Caco-2 (cell line): ENCODE measurements at regions not wholly inside any gene's neighbourhood (a gene's known extent, or its start where the extent isn't known, plus 50 kb on each side); places are given as distances from the start of the nearest gene placed in this dataset.

Experiments used
- BruUV-seq: library from RNA; stranded (reverse); fragments of 400-500 nt; replicated peaks from 2 replicates; lab custom pipeline; 2021; lab: Mats Ljungman, UMichigan
- CTCF ChIA-PET: fragments of 300-600 bp; sonication (Branson Sonifier 250); formaldehyde crosslinking; loops from one replicate; lab custom pipeline; 2022; ENCODE audit warnings: antibody characterized with exemption; lab: Charles Lee
- POLR2A ChIA-PET: fragments of 300-600 bp; sonication (Branson Sonifier 250); formaldehyde crosslinking; loops from one replicate; lab custom pipeline; 2022; ENCODE audit warnings: antibody characterized with exemption; lab: Charles Lee
- DNase-seq, 2 experiments: peaks; one replicate each; pipeline versions ENCODE4 v3.0.0 to v3.0.0-alpha.2; 2020 to 2022
- H3K27me3 ChIP-seq: replicated peaks from 2 replicates; pipeline ENCODE4 v1.6.0; 2011; ENCODE audit warnings: low read length; ENCODE audit not compliant: control insufficient read depth, insufficient read depth
- H3K36me3 ChIP-seq: 2 replicates; pipeline ENCODE4 v1.5.1; 2011; ENCODE audit warnings: low read length; ENCODE audit not compliant: control insufficient read depth, insufficient read depth
- H3K4me1 ChIP-seq: fragments of 250-450 bp; sonication (Bioruptor Pico); 2 replicates; pipeline ENCODE4 v1.5.1; 2020; ENCODE audit warnings: mild to moderate bottlenecking
- H3K4me3 ChIP-seq: 2 replicates; pipeline ENCODE4 v1.5.1; 2011; ENCODE audit warnings: low read depth, mild to moderate bottlenecking, control low read depth, low read length
- H3K9me3 ChIP-seq: fragments of 250-450 bp; sonication (Bioruptor Pico); 2 replicates; pipeline ENCODE4 v1.5.1; 2020; ENCODE audit warnings: mild to moderate bottlenecking, moderate library complexity
- H3K27ac Mint-ChIP-seq: one replicate; pipeline ENCODE4 v1.8.0; 2022; ENCODE audit warnings: mixed read lengths; ENCODE audit not compliant: unreplicated experiment
- H3K27me3 Mint-ChIP-seq: one replicate; pipeline ENCODE4 v1.8.0; 2022; ENCODE audit warnings: mixed read lengths; ENCODE audit not compliant: insufficient read depth, unreplicated experiment
- H3K36me3 Mint-ChIP-seq: one replicate; pipeline ENCODE4 v1.8.0; 2022; ENCODE audit warnings: mild to moderate bottlenecking, mixed read lengths; ENCODE audit not compliant: insufficient read depth, unreplicated experiment
- H3K4me1 Mint-ChIP-seq: one replicate; pipeline ENCODE4 v1.8.0; 2022; ENCODE audit warnings: low read depth, mixed read lengths; ENCODE audit not compliant: unreplicated experiment
- H3K4me3 Mint-ChIP-seq: one replicate; pipeline ENCODE4 v1.8.0; 2022; ENCODE audit warnings: mild to moderate bottlenecking, moderate library complexity, mixed read lengths; ENCODE audit not compliant: unreplicated experiment
- H3K9me3 Mint-ChIP-seq: one replicate; pipeline ENCODE4 v1.8.0; 2022; ENCODE audit warnings: mixed read lengths; ENCODE audit not compliant: unreplicated experiment
- CTCF ChIP-seq, 2 experiments: fragments of 200-600 bp in 1 of 2; IDR thresholded peaks; 1 replicate in 1 of 2; 2 replicates in 1 of 2; pipeline versions ENCODE4 v1.5.1 to v1.8.0; 2011 to 2022; ENCODE audit warnings: antibody characterized with exemption in 1 of 2, control low read depth in 1 of 2, inconsistent platforms in 1 of 2, low read depth in 1 of 2, low read length in 1 of 2, mild to moderate bottlenecking in 1 of 2, moderate library complexity in 1 of 2; ENCODE audit not compliant: insufficient read depth in 1 of 2, severe bottlenecking in 1 of 2, unreplicated experiment in 1 of 2
- intact Hi-C: fragments of 100-400 bp; cut with micrococcal nuclease; formaldehyde crosslinking; loops from one replicate; pipeline ENCODE4 v1.10.0; 2022; ENCODE audit not compliant: unreplicated experiment

GRCh38 chr2:167712275-167712674, 535.1 kb downstream of the STK39 start:
- no peak overlapping the region for H3K4me3 ChIP-seq
- no peaks in the 10 kb centered on the region for H3K36me3 ChIP-seq
- Mint-ChIP-seq H3K27me3 (peaks cover 17% of the 10 kb centered on the region), H3K9me3 (no peaks in the 10 kb centered on the region), H3K4me1 (peaks cover 7% of the 10 kb centered on the region), H3K27ac (no peak overlapping the region), H3K4me3 (no peak overlapping the region), H3K36me3 (no peaks in the 10 kb centered on the region)
- H3K27me3 ChIP-seq, result no peaks in the 10 kb centered on the region
- BruUV-seq, result no TSS peak
- ChIA-PET CTCF (no interaction called here), POLR2A (no interaction called here)
- no peaks in the 10 kb centered on the region for H3K9me3 ChIP-seq
- DNase-seq, result no peak
- H3K4me1 ChIP-seq, result no peaks in the 10 kb centered on the region
- intact Hi-C loops, result no loop called here
- no peak for TF ChIP-seq CTCF (IDR thresholded peaks at IDR 0.05; ENCODE audit: insufficient read depth in 1 of 2, low read depth in 1 of 2, low read length in 1 of 2, severe bottlenecking in 1 of 2, unreplicated experiment in 1 of 2)

- TF ChIP-seq CTCF (IDR thresholded peaks at IDR 0.05; ENCODE audit: insufficient read depth in 1 of 2, low read depth in 1 of 2, low read length in 1 of 2, severe bottlenecking in 1 of 2, unreplicated experiment in 1 of 2), result no peak
- BruUV-seq, result no TSS peak
- Mint-ChIP-seq H3K4me3 (no peak overlapping the region), H3K27me3 (no peaks in the 10 kb centered on the region), H3K9me3 (no peaks in the 10 kb centered on the region), H3K4me1 (peaks cover 7% of the 10 kb centered on the region), H3K36me3 (no peaks in the 10 kb centered on the region), H3K27ac (no peak overlapping the region)
- H3K27me3 ChIP-seq, result no peaks in the 10 kb centered on the region
- ChIA-PET POLR2A (no interaction called here), CTCF (no interaction called here)
- H3K4me3 ChIP-seq, result no peak overlapping the region
- no peaks in the 10 kb centered on the region for H3K9me3 ChIP-seq
- intact Hi-C loops, result no loop called here
- no peak for DNase-seq
- H3K4me1 ChIP-seq, result no peaks in the 10 kb centered on the region
- H3K36me3 ChIP-seq, result no peaks in the 10 kb centered on the region
Measured at GRCh38 chr2:167708998-167709397, 538.4 kb downstream of the STK39 start.

GRCh38 chr2:167706800-167707199, 540.6 kb downstream of the STK39 start:
- H3K27me3 ChIP-seq, result no peaks in the 10 kb centered on the region
- ChIA-PET CTCF (no interaction called here), POLR2A (no interaction called here)
- no peaks in the 10 kb centered on the region for H3K4me1 ChIP-seq
- H3K27ac Mint-ChIP-seq, result no peak overlapping the region
- H3K36me3 ChIP-seq, result no peaks in the 10 kb centered on the region
- intact Hi-C loops, result no loop called here
- BruUV-seq, result no TSS peak
- H3K4me3 ChIP-seq, result no peak overlapping the region
- H3K9me3 ChIP-seq, result no peaks in the 10 kb centered on the region
- DNase-seq, result no peak
- H3K36me3 Mint-ChIP-seq, result no peaks in the 10 kb centered on the region
- TF ChIP-seq CTCF (IDR thresholded peaks at IDR 0.05; ENCODE audit: insufficient read depth in 1 of 2, low read depth in 1 of 2, low read length in 1 of 2, severe bottlenecking in 1 of 2, unreplicated experiment in 1 of 2), result no peak
- H3K4me1 Mint-ChIP-seq, result peaks cover 7% of the 10 kb centered on the region
- H3K27me3 Mint-ChIP-seq, result peaks cover 3% of the 10 kb centered on the region
- no peaks in the 10 kb centered on the region for H3K9me3 Mint-ChIP-seq
- no peak overlapping the region for H3K4me3 Mint-ChIP-seq
